Tibial nerve (tissue), 4 donors: ENCODE measurements at regions not wholly inside any gene's neighbourhood (a gene's known extent, or its start where the extent isn't known, plus 50 kb on each side); places are given as distances from the start of the nearest gene placed in this dataset.

ENCODE experiments used
- DNase-seq, 2 donors: peaks; one replicate each; pipeline ENCODE4 v3.0.0-alpha.2; 2019; ENCODE audit warnings: low spot score in 2 of 2
- H3K27ac ChIP-seq, 4 donors: fragments of 200-600 bp; sonication (generic) in 3 of 4; one replicate each; pipeline ENCODE4 v1.5.1; 2017 to 2019; ENCODE audit warnings: mild to moderate bottlenecking in 1 of 4
- H3K27me3 ChIP-seq, 2 donors: fragments of 200-600 bp; sonication (generic) in 1 of 2; one replicate each; pipeline versions ENCODE4 v1.5.1 to v1.6.0; 2017 to 2019
- H3K36me3 ChIP-seq, 3 donors: fragments of 200-600 bp; sonication (generic); one replicate each; pipeline ENCODE4 v1.5.1; 2018 to 2019
- H3K4me1 ChIP-seq, 4 donors: fragments of 200-600 bp; sonication (generic) in 3 of 4; one replicate each; pipeline ENCODE4 v1.5.1; 2017 to 2019
- H3K4me3 ChIP-seq, 4 donors: fragments of 200-600 bp; sonication (generic) in 3 of 4; one replicate each; pipeline ENCODE4 v1.5.1; 2017 to 2019; ENCODE audit warnings: mild to moderate bottlenecking in 1 of 4, moderate library complexity in 1 of 4
- H3K9me3 ChIP-seq, 4 donors: fragments of 200-600 bp; sonication (generic) in 3 of 4; one replicate each; pipeline ENCODE4 v1.5.1; 2017 to 2019
- EP300 ChIP-seq, 2 donors: sonication (generic); formaldehyde crosslinking; IDR thresholded peaks; one replicate each; pipeline ENCODE4 v1.6.1; 2017; ENCODE audit warnings: antibody characterized with exemption in 2 of 2, mild to moderate bottlenecking in 1 of 2
- POLR2A ChIP-seq, 2 donors: fragments of 450-650 bp; IDR thresholded peaks; one replicate each; pipeline ENCODE4 v1.6.1; 2017; ENCODE audit warnings: antibody characterized with exemption in 2 of 2, mild to moderate bottlenecking in 2 of 2, moderate library complexity in 2 of 2
- WGBS, 2 donors: methylation state at CpG; one replicate each; pipeline ENCODE4 v1.1.5; 2018; 5-methylcytosine and 5-hydroxymethylcytosine counted together
- TF ChIP-seq, protein P1 (sequence below), 5 experiments: fragments of 200-600 bp in 3 of 5; fragments of 450-650 bp in 2 of 5; sonication (generic) in 3 of 5; IDR thresholded peaks; one replicate each; pipeline ENCODE4 v1.5.1; 2016 to 2019; ENCODE audit warnings: antibody characterized with exemption in 5 of 5, mild to moderate bottlenecking in 3 of 5, moderate library complexity in 2 of 5

GRCh38 chr14:104377256-104377655 is 202.3 kb upstream of the C14orf180 start:
- TF ChIP-seq POLR2A (IDR thresholded peaks at IDR 0.05): no peak
- no peak for TF ChIP-seq EP300 (IDR thresholded peaks at IDR 0.05)
- H3K9me3 ChIP-seq: peaks cover 0 to 25% (median 0%) of the 10 kb centered on the region in 4 donors
- no peak for DNase-seq
- no peak overlapping the region for H3K4me3 ChIP-seq
- no peak overlapping the region for H3K27ac ChIP-seq
- H3K27me3 ChIP-seq: no peaks in the 10 kb centered on the region
- no peaks in the 10 kb centered on the region for H3K36me3 ChIP-seq
- 87 to 89% methylated on average over 10 of the region's 10 CpGs for WGBS, 2 donors
- H3K4me1 ChIP-seq: no peaks in the 10 kb centered on the region

- 68 to 71% methylated on average over 7 of the region's 7 CpGs for WGBS, 2 donors
- Histone ChIP-seq H3K27ac (no peak overlapping the region), H3K4me3 (no peak overlapping the region), H3K27me3 (no peaks in the 10 kb centered on the region), H3K36me3 (no peaks in the 10 kb centered on the region), H3K9me3 (peaks cover 0 to 25% (median 0%) of the 10 kb centered on the region in 4 donors), H3K4me1 (peaks cover 0 to 2% (median 0%) of the 10 kb centered on the region in 4 donors)
- DNase-seq: no peak
- TF ChIP-seq EP300 (IDR thresholded peaks at IDR 0.05) (no peak), POLR2A (IDR thresholded peaks at IDR 0.05) (no peak)
- TF ChIP-seq, protein P1, sequence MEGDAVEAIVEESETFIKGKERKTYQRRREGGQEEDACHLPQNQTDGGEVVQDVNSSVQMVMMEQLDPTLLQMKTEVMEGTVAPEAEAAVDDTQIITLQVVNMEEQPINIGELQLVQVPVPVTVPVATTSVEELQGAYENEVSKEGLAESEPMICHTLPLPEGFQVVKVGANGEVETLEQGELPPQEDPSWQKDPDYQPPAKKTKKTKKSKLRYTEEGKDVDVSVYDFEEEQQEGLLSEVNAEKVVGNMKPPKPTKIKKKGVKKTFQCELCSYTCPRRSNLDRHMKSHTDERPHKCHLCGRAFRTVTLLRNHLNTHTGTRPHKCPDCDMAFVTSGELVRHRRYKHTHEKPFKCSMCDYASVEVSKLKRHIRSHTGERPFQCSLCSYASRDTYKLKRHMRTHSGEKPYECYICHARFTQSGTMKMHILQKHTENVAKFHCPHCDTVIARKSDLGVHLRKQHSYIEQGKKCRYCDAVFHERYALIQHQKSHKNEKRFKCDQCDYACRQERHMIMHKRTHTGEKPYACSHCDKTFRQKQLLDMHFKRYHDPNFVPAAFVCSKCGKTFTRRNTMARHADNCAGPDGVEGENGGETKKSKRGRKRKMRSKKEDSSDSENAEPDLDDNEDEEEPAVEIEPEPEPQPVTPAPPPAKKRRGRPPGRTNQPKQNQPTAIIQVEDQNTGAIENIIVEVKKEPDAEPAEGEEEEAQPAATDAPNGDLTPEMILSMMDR (IDR thresholded peaks at IDR 0.05): no peak
These were observed 200.9 kb upstream of the C14orf180 start for GRCh38 chr14:104378698-104379113.

- H3K27ac ChIP-seq: no peak overlapping the region
- DNase-seq: no peak
- WGBS, 2 donors: 86 to 89% methylated on average over 13 to 19 of the region's 20 CpGs
- no peak overlapping the region for H3K4me3 ChIP-seq
- no peaks in the 10 kb centered on the region for H3K27me3 ChIP-seq
- H3K9me3 ChIP-seq: peaks cover 0 to 25% (median 0%) of the 10 kb centered on the region in 4 donors
- H3K4me1 ChIP-seq: peaks cover 0 to 6% (median 0%) of the 10 kb centered on the region in 4 donors
- TF ChIP-seq POLR2A (IDR thresholded peaks at IDR 0.05) (no peak), EP300 (IDR thresholded peaks at IDR 0.05) (no peak)
- TF ChIP-seq, protein P1 (IDR thresholded peaks at IDR 0.05): no peak
- no peaks in the 10 kb centered on the region for H3K36me3 ChIP-seq
These were observed 197.0 kb upstream of the C14orf180 start for GRCh38 chr14:104382361-104383087.

DNA sequence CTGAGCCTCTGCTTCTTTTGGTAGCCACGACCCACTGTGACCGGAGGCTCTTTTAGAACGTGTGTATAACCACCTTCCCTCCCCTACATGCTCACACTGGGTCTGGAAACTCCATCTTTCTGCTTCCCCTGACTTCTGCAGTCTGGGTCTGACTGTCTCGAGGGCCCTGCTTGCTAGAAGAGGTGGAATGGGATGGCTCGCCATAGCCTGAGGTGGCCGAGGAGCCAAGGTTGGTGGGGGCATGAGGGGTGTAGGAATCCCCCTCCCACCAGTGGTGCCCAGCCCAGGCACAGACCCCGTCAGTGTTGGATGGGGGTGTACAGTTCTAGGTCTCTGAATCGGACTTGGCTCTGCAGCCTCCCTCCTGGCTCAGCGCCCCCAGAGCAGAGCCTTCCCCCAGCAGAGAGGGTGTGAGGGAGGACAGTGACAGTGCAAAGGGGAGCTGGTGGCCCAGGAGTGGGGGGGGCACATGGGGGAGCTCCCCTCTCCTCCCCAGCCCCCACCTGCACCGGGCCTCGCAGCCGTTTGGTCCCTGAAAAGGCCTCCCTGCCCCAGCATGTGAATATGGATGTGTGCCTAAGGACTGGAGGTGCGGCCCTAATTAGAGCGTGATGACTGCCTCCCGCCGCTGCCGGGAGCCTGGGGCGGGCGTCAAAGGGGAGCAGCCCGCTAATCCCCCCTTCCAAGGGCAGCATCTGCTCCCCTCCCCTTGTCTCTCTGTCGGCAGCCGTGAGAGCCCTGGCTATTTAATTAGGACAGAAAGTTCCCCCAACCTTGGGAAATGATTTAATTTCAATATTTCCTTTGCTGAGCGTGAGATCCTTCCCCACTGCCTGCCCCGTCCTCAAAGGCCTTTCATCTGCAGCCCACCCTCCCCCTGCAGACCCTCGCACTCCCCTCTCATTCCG is 196.2 kb upstream of the C14orf180 start:
- no peaks in the 10 kb centered on the region for H3K27me3 ChIP-seq
- DNase-seq: no peak
- no peak overlapping the region for H3K27ac ChIP-seq
- WGBS, 2 donors: 24 to 28% methylated on average over 24 to 26 of the region's 26 CpGs
- H3K36me3 ChIP-seq: no peaks in the 10 kb centered on the region
- H3K9me3 ChIP-seq: peaks cover 0 to 25% (median 0%) of the 10 kb centered on the region in 4 donors
- H3K4me3 ChIP-seq: no peak overlapping the region
- TF ChIP-seq POLR2A (IDR thresholded peaks at IDR 0.05) (no peak), EP300 (IDR thresholded peaks at IDR 0.05) (no peak)
- TF ChIP-seq, protein P1 (IDR thresholded peaks at IDR 0.05): no peak
- H3K4me1 ChIP-seq: peaks cover 0 to 6% (median 0%) of the 10 kb centered on the region in 4 donors

DNA sequence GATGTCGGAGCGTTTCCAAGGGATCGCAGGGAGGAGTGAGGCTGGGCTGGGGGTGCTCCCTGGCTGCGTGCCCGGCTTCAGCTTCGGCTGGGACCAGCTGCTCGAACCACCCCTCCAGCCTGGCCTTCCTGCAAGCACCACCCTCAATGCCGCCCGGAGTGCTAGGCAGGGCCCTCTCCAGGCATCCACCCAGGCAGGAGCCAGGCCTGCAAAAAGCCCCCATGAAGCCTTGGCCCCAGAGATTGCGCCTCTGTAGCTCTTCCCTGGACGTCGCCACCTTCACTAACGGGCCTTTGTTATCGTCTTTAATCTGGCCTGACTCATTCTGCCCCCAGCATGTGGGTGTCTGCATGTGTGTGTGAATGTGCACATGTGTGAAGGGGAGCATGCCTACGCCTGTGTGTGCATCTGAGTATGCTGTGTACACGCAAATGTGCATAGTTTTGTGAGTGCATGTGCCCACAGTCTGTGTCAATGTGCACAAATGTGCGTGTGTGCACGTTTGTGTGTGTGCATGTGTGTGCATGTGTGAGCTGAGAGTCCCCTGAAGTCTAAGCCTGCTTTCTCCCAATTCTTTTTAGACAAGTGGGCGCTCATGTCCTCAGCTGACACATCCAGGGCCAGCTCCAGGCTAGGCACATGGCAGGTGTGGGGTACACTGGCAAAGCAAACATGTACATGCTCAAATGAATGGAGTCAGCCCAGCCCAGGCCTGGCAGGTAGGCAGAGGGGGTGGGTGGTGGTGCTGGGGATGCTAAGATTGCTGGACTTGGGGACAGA is 195.4 kb upstream of the C14orf180 start:
- WGBS, 2 donors: 35 to 37% methylated on average over 18 to 19 of the region's 19 CpGs

More for the DNA sequence above, 195.4 kb upstream of the C14orf180 start:
- no peak for TF ChIP-seq POLR2A (IDR thresholded peaks at IDR 0.05)
- TF ChIP-seq EP300 (IDR thresholded peaks at IDR 0.05): no peak
- TF ChIP-seq, protein P1 (IDR thresholded peaks at IDR 0.05): no peak
- H3K4me1 ChIP-seq: peaks cover 0 to 6% (median 0%) of the 10 kb centered on the region in 4 donors
- H3K36me3 ChIP-seq: no peaks in the 10 kb centered on the region
- H3K4me3 ChIP-seq: no peak overlapping the region
- DNase-seq: no peak
- no peak overlapping the region for H3K27ac ChIP-seq
- H3K27me3 ChIP-seq: no peaks in the 10 kb centered on the region
- peaks cover 0 to 25% (median 0%) of the 10 kb centered on the region in 4 donors for H3K9me3 ChIP-seq
